HG03135 (cell line): ENCODE measurements at regions not wholly inside any gene's neighbourhood (a gene's known extent, or its start where the extent isn't known, plus 50 kb on each side); places are given as distances from the start of the nearest gene placed in this dataset.

Source experiments
- ATAC-seq: cut with Tn5 transposase; IDR thresholded peaks from one replicate; pipeline ENCODE4 v1.9.1; 2021; ENCODE audit warnings: mild to moderate bottlenecking, moderate library complexity; ENCODE audit not compliant: unreplicated experiment

- ATAC-seq = no peak
Observed at GRCh38 chr3:127033171-127033570, 50.3 kb downstream of the PLXNA1 start.

DNA sequence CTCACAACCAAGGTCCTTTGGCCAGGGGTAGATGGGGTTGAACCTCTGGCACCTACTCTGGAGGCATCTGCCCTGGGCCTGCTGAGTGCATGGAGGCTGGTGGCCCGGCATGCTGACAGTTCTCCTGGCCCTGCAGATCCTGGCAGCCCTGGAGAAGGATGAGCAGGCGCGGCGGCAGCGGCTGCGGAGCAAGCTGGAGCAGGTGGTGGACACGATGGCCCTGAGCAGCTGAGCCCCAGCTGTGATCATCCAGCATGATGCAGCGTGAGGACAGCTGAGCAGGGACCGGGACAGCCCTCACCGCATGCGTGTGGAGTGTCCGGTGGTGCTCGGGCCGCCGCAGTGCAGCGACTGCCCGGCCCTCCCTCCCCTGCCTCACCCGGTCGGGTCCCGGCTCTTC is 50.9 kb downstream of the PLXNA1 start:
- ATAC-seq = no peak

DNA sequence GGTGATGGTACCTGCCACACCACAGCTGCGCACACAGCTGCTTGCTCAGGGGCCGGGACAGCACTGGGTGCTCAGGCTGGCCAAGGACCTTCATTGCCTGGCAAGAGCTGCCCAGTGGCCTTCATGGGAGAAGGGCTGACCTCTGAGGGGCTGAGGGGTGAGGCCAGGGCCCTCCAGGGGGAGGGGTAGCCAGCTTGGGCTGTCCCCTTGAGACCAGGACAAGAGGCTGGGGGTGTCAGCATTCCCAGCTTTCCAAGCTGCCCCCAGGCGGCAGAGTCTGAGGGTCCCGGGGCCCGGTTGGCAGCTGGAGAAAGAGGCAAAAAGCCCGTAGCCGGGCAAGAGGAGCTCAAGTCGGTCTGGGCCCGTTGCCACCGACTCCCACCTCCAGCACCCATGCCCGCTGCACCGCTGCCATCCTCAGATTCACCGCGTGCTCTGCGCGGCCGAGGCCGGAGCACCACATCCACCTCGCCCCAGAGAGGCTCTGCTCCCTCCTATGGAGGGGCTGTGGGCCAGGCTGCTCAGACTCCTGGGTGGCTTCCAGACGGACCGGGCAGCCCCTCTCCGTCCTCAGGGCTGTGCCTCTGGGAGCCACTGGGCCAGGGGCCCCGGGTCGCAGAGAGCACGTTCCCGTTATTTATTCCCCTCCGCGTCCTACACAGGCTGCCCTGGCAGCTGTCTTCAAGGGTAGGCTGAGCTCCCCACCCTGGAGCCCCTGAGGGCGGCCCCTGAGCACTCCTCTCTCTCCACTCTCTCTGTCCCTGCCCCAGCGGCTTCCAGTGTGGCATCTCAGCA is 51.5 kb downstream of the PLXNA1 start:
- ATAC-seq = no peak

DNA sequence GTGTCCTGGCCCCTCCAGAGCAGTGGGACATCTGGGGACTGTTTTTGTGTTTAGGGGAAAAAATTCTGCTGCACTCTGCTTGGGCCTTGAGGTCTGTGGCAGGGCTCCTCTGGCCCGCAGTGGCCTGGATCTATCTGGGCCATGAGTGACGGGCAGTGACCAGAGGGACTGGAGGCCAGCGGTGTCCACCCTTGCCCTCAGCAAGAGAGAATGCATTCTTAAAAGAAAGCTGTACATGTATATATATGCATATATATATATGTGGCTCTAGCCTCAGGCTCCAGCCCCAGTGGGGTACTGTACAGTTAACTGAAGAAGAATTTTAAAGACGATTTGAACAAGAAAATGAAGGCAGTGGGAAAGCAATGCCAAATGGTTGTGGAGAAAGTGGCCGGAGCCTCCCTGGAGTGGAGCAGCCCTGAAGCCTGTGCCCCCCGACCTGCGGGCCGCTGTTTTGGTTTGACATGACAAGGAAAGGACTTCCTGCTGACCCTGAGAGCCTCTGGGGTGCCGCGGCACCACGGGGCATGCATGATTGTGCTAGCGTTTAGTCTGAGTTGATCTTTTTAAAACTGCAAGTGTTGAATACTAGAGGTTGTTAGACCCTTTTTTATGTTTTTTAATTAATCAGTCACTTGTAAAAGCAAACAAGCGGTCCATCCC is 52.2 kb downstream of the PLXNA1 start:
- no peak for ATAC-seq

DNA sequence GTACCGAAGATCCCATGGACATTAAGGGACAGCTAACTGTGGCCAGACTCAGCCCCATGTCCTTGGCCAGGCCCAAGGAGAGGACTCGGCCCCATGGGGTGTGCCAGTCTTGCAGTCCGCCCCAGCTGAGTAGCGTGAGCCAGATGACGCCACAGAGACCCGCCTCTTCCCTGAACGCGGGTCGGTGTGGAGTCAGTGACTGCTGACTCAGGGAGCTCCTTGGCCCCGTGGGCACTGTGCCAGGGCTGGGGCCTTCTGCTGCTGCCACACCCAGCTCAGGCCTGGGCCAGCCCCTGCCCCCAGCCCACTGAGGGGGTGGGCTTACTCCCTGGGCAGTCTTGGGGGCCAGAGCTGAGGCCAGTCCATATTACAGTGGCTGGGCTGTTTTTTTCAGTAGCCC is 52.8 kb downstream of the PLXNA1 start:
- no peak for ATAC-seq

DNA sequence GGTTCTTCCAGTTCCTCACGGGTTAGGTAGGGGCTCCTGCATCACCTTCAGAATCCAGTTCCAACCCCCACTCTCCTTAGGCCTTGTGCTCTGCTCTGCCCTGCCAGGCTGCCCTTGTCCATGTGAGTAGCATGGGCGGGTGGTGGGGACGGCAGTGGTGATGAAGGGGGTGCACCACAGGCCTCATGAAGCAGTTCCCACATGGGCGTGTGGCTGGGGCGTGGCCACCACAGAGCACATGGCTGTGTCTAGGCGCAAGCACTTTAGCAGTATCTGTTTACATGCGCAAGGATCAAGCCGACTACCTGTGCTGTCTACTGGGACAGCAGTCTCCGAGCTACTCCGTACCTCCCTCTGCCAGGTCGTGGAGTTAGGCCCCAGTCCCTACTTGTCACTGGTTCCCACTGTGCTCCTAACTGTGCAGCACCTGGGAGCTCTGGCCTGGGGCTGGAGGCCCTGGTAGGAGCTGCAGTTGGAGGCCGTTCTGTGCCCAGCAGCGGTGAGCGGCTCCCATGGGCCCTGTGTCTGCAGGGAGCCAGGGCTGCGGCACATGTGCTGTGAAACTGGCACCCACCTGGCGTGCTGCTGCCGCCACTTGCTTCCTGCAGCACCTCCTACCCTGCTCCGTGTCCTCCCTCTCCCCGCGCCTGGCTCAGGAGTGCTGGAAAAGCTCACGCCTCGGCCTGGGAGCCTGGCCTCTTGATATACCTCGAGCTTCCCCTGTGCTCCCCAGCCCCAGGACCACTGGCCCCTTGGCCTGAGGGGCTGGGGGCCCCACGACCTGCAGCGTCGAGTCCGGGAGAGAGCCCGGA is 53.5 kb downstream of the PLXNA1 start:
- ATAC-seq = no peak

DNA sequence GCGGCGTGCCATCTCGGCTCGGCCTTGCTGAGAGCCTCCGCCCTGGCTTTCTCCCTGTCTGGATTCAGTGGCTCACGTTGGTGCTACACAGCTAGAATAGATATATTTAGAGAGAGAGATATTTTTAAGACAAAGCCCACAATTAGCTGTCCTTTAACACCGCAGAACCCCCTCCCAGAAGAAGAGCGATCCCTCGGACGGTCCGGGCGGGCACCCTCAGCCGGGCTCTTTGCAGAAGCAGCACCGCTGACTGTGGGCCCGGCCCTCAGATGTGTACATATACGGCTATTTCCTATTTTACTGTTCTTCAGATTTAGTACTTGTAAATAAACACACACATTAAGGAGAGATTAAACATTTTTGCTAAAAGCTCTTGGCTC is 54.1 kb downstream of the PLXNA1 start:
- ATAC-seq = no peak

DNA sequence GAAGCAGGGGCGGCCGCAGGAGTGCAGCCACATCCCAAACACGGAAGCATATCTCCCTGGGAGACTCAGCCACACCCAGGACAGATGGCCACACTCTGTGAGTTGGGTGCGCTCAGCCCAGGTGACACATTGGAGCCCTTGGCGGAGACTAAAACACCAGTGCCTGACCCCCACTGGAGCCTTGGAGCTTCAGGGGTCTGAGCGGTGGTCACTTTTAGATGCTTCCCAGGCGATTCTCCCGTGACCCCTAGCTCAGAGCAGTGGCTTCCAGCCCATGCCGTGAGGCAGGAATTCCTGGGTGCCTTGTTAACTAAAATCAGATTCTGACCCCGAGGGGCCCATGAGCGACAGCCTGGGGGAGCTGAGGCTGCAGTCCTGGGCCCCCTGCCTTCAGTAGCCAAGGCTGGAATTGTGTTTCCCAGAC is 54.5 kb downstream of the PLXNA1 start:
- ATAC-seq = no peak

DNA sequence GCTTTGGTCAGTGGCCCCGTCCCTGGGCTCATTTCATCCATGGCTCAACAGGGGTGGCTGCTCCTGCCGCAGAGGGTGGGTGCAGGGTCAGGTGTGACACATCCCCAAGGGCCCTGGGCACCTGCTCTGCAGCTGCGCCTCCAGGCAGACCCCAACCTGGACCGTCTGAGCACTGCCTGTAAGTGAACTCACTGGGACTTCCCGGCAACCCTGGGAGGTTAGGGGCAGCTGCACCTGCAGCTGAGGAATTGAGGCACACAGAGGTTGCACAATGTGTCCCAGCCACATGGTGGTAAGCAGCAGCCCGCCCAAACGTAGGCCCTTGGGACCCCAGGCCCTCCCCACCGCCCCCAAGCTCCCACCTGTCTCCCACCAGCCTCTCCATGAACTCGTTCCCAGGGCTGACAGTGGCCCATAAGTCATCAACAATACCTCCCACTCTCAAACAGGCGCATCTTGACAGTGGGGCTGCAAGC is 55.1 kb downstream of the PLXNA1 start:
- ATAC-seq = no peak

- ATAC-seq = no peak
Observed at GRCh38 chr3:127038466-127038865, 55.6 kb downstream of the PLXNA1 start.

DNA sequence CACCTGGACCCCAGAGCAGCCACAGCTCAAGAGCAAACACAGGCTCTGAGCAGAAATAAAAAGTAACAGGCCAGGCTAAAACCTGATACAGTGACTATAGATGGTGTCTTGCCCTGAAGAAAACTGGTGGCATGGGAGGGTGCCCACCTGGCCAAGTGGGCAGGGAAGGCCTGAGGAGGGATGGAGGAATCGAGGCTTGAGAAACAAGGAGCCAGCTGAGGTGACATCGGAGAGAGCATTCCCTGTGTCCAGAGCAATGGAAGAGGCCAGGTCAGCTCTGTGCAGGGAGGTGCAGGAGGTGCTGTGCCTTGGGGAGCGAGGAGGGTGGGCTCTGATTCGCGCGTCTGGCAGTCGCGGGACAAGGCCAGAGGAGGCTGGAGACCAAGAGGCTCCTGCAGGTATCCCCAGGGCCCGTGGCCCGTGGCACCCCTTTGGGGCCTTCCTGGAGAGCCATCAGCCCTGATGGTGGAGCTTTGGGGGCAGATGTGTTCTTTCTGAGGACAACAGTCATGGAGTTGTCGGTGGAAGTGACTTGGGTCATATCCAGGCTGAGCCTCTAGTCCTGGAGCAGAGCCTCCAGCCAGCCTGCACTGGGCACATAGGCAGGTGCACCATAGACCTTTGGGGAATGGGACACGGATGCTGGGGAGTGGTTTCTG is 56.1 kb downstream of the PLXNA1 start:
- no peak for ATAC-seq

- no peak for ATAC-seq
Observed at GRCh38 chr3:127039719-127040118, 56.8 kb downstream of the PLXNA1 start.

DNA sequence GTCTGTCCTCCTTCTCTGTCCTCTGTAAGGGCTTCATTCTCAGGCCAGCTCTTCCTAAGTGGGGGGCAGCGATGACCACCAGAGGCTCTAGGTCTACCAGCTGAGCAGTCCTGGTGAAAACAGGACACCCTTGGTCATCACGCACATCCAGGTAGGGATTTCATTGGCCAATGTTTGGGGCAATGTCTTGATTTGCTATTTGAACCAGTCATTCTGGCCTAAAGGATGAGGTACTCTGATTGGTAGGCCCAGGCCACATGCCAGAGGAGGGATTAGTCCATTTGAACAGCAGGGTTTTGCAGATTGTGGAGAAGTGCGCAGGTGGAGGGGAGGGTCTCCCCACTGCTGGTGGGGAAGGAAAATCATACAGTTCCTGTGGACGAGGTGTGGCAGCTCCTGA is 57.3 kb downstream of the PLXNA1 start:
- no peak for ATAC-seq

GRCh38 chr3:127041264-127041820 is 58.4 kb downstream of the PLXNA1 start:
- no peak for ATAC-seq

DNA sequence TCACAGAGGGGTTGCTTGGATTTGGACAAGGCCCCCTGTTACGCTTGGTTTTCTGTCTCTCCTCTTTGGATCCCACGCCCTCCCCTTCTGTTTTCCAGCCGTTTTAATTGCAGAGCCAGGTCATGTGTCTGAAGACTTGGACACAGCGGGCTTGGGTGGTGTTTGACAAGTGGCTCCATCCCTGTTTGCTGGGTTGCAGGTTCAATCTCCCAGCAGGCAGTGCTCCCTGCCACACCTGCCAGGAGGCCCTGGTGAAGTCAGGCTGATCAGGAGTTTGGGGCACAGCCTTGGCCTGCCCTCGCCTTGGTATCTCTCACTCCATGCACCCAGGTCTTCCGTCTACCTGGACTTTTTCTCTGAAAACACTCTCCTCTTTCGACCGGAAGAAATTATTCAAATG is 59.0 kb downstream of the PLXNA1 start:
- no peak for ATAC-seq

DNA sequence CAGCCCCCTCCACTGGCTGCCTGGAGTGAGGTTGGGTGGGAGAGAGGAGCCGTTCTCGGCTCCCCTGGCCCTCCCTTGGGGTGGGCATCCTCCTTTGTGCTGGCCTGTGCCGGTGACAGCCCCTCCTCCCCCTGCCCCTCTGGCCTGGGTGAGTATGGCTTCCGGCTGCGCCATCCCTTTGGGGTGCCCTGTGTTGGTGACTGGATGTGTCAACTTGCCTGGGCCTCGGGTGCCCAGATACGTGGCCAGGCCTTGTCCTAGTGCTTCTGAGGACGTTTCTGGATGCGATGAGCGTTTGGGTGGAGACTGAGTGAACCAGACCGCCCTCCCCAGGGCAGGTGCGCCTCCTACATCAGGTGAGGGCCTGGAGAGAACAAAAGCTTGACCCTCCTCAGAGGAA is 59.7 kb downstream of the PLXNA1 start:
- ATAC-seq = no peak

DNA sequence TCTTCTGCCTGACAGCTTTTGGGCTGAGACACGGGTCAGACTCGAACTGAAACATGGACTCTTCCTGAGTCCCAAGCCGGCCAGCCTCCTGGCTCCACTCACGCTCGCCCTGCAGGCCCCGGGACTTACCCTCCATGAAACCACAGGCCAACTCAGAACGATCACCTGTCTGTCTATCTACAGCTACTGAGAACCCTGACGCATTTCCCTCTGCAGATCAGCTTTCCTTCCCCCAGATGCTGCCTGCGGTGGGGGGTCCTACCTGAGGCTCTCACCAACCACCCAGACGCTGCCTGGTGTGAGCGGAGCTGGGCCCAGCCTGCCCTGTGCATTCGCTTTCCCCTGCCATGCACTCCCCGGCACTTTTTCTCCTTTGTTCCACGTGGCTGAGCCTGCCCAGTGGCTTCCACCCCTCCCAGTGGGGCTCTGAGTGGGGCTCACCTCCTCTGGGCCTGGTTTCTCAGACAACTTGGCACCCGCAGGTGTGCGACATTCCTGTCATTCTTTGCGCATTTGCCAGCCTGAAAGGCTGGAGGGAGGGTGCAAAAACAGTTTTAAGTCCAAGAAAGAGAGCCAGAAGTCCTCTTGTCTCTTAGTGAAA is 60.2 kb downstream of the PLXNA1 start:
- ATAC-seq = no peak

- ATAC-seq = no peak
Observed at GRCh38 chr3:127043731-127044510, 61.0 kb downstream of the PLXNA1 start.

GRCh38 chr3:127044996-127045395 is 62.1 kb downstream of the PLXNA1 start:
- no peak for ATAC-seq
